Smooth muscle cell (in vitro differentiated cells): ENCODE measurements at regions not wholly inside any gene's neighbourhood (a gene's known extent, or its start where the extent isn't known, plus 50 kb on each side); places are given as distances from the start of the nearest gene placed in this dataset.

Experiments used
- DNase-seq: peaks from one replicate; lab custom pipeline; 2025; ENCODE audit not compliant: unreplicated experiment; lab: John Stamatoyannopoulos, UW
- H2AFZ ChIP-seq: fragments of 200-600 bp; sonication (generic); 2 replicates; pipeline ENCODE4 v1.6.0; 2016; ENCODE audit warnings: antibody characterized with exemption, low read depth, mild to moderate bottlenecking
- H3F3A ChIP-seq: fragments of 200-600 bp; sonication (generic); 2 replicates; pipeline ENCODE4 v1.6.0; 2017; ENCODE audit warnings: antibody characterized with exemption, low read depth
- H3K27ac ChIP-seq: fragments of 200-600 bp; sonication (generic); 2 replicates; pipeline ENCODE4 v1.5.1; 2016; ENCODE audit warnings: low read depth, mild to moderate bottlenecking
- H3K27me3 ChIP-seq: fragments of 200-600 bp; sonication (generic); 2 replicates; pipeline ENCODE4 v1.6.1; 2016; ENCODE audit warnings: low read depth, mild to moderate bottlenecking
- H3K36me3 ChIP-seq: fragments of 200-600 bp; sonication (generic); 2 replicates; pipeline ENCODE4 v1.5.1; 2016; ENCODE audit warnings: low read depth
- H3K4me1 ChIP-seq: fragments of 200-600 bp; sonication (generic); 2 replicates; pipeline ENCODE4 v1.5.1; 2016; ENCODE audit warnings: low read depth
- H3K4me2 ChIP-seq: fragments of 200-600 bp; sonication (generic); 2 replicates; pipeline ENCODE4 v1.6.0; 2016; ENCODE audit warnings: mild to moderate bottlenecking
- H3K4me3 ChIP-seq: fragments of 200-600 bp; sonication (generic); 2 replicates; pipeline ENCODE4 v1.5.1; 2016; ENCODE audit warnings: mild to moderate bottlenecking
- H3K79me2 ChIP-seq: fragments of 200-600 bp; sonication (generic); 2 replicates; pipeline ENCODE4 v1.6.0; 2016; ENCODE audit warnings: low read depth, mild to moderate bottlenecking
- H3K9ac ChIP-seq: fragments of 200-600 bp; sonication (generic); 2 replicates; pipeline ENCODE4 v1.6.0; 2016; ENCODE audit warnings: low read depth
- H3K9me3 ChIP-seq: fragments of 200-600 bp; sonication (generic); replicated peaks from 2 replicates; pipeline ENCODE4 v1.5.1; 2016; ENCODE audit warnings: low read depth
- H4K20me1 ChIP-seq: fragments of 200-600 bp; sonication (generic); 2 replicates; pipeline ENCODE4 v1.6.0; 2016; ENCODE audit warnings: low read depth
- CTCF ChIP-seq: fragments of 200-600 bp; sonication (generic); IDR thresholded peaks from 2 replicates; pipeline ENCODE4 v1.5.1; 2017; ENCODE audit warnings: borderline replicate concordance, mild to moderate bottlenecking, antibody characterized with exemption; ENCODE audit not compliant: insufficient read depth, poor library complexity, severe bottlenecking
- WGBS: methylation state at CpG from one replicate; pipeline ENCODE4 v1.1.7; 2016; ENCODE audit warnings: low lambda C conversion rate; 5-methylcytosine and 5-hydroxymethylcytosine counted together

- no peak for TF ChIP-seq CTCF
- Histone ChIP-seq H4K20me1 (no peaks in the 10 kb centered on the region), H3K4me3 (no peak overlapping the region), H3K79me2 (no peaks in the 10 kb centered on the region), H3K9me3 (no peaks in the 10 kb centered on the region), H3K4me2 (no peak overlapping the region), H3K27me3 (no peaks in the 10 kb centered on the region), H3F3A (no peaks in the 10 kb centered on the region), H3K27ac (no peak overlapping the region), H2AFZ (no peak overlapping the region), H3K36me3 (no peaks in the 10 kb centered on the region), H3K4me1 (no peaks in the 10 kb centered on the region), H3K9ac (no peak overlapping the region)
- 24% methylated on average over 3 of the region's 3 CpGs for WGBS
- no peak for DNase-seq
Measured at GRCh38 chr2:176449852-176450251, 180.6 kb downstream of the MTX2 start.

GRCh38 chr2:176453784-176454183 is 184.5 kb downstream of the MTX2 start:
- Histone ChIP-seq H3K79me2 (no peaks in the 10 kb centered on the region), H3F3A (no peaks in the 10 kb centered on the region), H2AFZ (no peak overlapping the region), H3K4me3 (no peak overlapping the region), H3K9me3 (no peaks in the 10 kb centered on the region), H3K27ac (no peak overlapping the region), H3K4me1 (no peaks in the 10 kb centered on the region), H3K27me3 (peaks cover 5% of the 10 kb centered on the region), H3K4me2 (no peak overlapping the region), H4K20me1 (no peaks in the 10 kb centered on the region), H3K9ac (no peak overlapping the region), H3K36me3 (no peaks in the 10 kb centered on the region)
- DNase-seq, result no peak
- TF ChIP-seq CTCF, result no peak
- 88% methylated on average over 2 of the region's 2 CpGs for WGBS

GRCh38 chr2:176454893-176455815 is 185.9 kb downstream of the MTX2 start:
- Histone ChIP-seq H3K79me2 (no peaks in the 10 kb centered on the region), H3K4me2 (no peak overlapping the region), H3K27ac (peak overlapping the region; percentile 7), H2AFZ (no peak overlapping the region), H3K4me1 (no peaks in the 10 kb centered on the region), H3K9me3 (no peaks in the 10 kb centered on the region), H3K36me3 (no peaks in the 10 kb centered on the region), H3F3A (no peaks in the 10 kb centered on the region), H3K9ac (no peak overlapping the region), H3K4me3 (no peak overlapping the region), H4K20me1 (no peaks in the 10 kb centered on the region), H3K27me3 (peaks cover 7% of the 10 kb centered on the region)
- peak; percentile 95 for TF ChIP-seq CTCF
- peak; percentile 56 for DNase-seq
- WGBS, result 18% methylated on average over 10 of the region's 11 CpGs
